CD4-positive, alpha-beta T cell treated with Interleukin-21 for 1 hour (primary cell): ENCODE measurements at regions not wholly inside any gene's neighbourhood (a gene's known extent, or its start where the extent isn't known, plus 50 kb on each side); places are given as distances from the start of the nearest gene placed in this dataset.
"Not testable (repeated sequence)": the region's sequence is repeated elsewhere in the genome, so short reads cannot be mapped to it uniquely, and the experiment has no call there.

Source experiments
- DNase-seq: peaks from one replicate; pipeline ENCODE4 v3.0.0-alpha.2; 2020

DNA sequence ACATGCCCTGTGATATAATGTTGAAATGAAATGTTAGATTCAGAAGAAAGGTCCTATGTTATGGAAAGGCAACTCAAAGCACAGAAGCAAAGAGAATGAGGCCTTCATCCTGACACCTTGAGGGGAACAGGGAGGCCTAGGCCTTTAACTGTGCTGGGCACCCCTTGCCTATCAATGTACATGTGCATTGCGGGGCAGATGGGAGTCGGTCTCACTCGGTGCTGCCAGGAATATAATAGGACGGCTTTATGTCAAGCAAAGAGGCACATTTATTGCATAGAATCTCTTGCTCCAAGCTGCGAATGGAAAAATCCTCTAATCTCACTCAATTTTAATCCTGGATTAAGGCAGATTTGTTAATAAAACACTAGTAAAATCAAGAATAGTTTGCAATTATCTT, 301.0 kb upstream of the SOX14 start:
- no peak for DNase-seq

DNA sequence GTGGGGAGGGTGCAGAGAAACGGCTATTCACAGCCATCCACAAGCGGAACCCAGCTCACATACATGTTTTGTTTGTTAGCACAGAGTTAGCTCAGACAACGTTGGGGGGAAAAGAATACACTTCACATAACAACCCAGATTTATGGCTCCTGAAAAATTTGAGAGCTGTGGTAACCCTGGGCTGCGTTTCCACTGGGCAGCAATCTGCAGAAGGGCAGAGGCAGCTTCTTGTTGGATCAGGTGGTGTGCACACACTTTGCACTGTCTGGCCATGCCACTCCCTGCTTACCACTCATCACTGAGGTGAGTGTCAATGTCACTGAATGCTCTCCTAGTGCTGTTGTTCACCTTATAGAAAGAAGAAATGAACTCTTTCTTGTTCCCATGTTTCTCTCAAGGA, 299.8 kb upstream of the SOX14 start:
- no peak for DNase-seq

DNA sequence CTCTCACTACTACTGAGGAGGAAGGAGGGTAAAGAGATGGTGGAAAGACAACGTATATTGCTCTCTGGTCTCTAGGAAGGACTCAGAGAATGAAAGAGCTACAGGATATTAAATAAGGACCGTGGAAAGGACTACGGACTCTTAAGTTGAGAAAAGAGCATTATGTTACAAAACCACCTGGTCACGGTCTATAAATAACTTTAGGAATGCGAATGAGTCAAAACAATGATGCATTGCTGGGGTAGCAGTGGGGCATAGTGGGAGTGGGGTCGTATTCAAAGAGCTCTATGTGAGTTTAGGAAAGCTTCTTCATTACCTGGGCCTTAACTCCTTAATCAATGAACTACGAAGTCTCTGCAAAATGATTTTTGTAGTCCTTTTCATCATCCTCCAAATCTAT, 295.7 kb upstream of the SOX14 start:
- DNase-seq, result no peak

DNA sequence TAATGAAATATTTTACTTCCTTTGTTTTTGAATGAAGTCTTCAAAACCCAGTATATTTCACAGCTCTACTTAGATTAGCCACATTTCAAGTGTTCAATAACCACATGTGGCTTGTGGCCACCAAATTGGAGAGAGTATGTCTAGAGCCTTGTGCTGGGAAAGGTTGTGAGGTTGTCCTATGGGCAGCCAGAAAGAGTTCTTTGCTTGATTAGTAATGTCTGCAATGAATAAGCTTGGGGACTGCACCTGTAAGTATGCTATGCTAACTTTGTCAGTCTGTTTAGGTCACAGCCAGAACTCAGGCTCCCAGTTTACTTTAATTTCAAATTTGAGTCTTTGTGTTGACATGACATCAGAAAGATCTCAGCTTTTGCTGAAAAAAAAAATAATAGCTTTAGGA, 294.9 kb upstream of the SOX14 start:
- DNase-seq, result no peak

GRCh38 chr3:137471130-137471529, 293.0 kb upstream of the SOX14 start:
- no peak for DNase-seq

- no peak for DNase-seq
Measured at GRCh38 chr3:137471558-137472204, 292.4 kb upstream of the SOX14 start.

DNA sequence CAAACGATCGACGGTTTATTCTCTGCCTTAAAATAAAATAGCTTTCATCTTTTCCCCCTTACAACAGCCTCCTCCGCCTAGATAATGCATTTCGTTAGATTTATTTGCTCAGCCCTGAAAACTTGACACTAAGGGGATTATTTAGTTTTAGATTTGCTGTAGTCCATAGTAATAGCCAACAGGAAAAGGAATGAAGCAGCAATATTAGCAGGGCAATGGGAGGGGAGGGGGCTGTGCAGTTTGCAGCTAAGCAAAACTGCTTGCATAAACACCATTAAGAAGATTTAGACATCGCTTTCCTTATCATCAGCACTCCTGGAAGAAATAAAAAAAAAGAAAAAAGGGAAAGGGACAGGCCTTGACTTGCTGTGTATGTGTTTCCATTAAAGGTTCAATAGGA, 286.5 kb upstream of the SOX14 start:
- DNase-seq, result no peak

DNA sequence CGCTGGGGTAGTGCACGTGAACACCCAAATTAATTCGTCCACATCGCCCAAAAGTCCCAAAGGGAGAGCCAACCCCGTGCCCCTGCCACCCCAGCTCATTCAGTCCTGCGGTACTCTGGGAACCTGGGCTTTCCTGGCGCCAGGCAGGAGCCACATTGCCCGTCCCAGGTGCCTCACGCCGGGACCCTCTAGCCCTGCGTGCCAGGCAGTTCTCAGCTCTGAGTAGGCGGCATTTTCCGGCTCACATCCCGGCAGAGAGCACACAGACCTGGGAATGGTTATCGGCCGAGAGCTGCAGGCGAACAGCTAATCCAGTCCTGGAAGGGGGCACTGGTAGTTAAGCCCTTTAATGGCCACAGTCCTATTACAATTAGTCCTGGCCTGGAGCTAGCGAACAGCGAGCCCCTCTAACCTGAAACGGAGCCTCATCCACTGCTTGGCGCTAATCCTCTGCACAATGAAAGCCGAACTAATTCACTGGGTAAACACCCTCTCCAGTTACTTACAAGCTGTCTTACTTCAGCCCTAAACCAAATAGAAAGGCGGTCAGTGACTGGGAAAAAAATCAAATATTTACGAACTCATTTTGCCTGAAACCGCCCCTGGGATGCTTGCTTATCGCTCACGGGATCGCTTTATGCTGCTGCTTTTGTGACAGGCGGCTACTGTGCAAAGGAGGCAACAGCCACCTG, 254.6 kb upstream of the SOX14 start:
- DNase-seq, result no peak

DNA sequence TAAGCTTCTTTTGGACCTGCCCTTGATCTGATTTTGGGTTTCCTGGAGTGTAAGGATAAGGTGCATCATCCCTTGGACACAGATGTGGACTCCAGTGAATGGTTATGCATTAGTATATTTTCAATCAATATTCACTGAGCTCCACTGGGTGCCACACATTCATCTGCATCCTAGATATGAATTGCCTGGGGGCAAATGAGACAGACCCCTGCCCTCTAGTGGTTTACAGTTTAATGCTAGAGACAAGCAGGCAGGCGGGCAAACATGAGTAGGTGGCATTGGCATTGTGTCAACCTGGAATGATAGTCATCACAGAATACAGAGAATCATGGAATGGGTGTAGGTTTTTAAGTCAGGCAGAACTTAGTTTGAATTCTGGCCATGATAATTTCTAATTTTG, 252.5 kb upstream of the SOX14 start:
- DNase-seq, result no peak

DNA sequence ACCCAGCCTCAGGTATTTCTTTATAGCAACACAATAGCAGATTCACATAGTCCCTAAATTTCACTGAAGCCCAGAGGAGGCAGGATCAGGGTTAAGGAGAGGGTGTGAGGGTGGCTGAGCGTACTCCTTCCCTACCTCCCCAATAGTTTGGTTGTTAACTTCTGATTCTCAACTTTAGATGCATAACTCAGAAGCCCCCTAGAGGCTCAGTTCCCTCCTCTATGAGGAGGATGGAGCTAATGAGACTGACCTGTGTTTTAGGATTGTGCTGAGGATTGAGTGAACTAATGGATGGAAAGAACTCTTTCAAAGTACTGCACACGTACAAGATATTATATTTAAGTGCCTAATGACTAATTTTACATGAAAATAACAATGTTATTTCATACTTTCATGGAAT, 249.3 kb upstream of the SOX14 start:
- no peak for DNase-seq

DNA sequence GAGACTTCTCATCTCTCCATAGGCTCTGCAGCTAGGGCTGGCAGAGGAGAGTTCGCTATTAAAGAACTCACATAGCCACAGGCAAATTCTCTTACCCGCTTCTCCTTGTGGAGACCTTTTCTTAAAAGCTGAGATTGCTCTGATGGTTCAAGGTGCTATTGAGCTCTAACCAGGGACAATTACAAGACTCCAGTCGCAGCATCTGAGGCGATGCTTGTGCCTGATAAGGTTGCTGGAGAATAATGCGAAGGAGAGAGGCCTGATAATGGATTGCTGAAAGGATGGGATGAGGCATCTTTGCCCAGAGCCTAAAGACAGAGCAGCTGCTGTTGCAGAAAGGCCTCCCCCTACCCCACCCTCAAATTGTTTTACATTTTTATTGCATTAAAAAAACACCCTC, 244.5 kb upstream of the SOX14 start:
- no peak for DNase-seq

- DNase-seq, result no peak
Measured at GRCh38 chr3:137524751-137525150, 239.4 kb upstream of the SOX14 start.

DNA sequence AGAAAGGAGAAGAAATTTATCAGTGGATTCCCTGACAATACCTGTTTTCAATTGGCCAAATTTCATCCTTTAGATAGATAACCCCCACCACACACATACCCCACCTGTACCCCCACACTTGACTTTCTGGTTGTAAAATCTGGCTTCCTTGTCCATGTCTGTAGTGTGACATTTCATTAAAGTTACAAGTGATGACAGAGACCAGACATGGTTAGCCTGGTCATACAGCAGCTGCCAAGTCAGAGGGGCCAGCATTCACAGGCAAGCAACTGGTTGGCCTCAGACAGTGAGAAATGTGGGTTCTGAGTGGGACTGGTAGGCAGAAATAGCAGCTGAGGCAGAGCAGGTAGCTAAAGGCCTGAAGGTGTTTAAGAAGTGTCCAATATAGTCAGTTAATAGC, 238.6 kb upstream of the SOX14 start:
- no peak for DNase-seq

DNA sequence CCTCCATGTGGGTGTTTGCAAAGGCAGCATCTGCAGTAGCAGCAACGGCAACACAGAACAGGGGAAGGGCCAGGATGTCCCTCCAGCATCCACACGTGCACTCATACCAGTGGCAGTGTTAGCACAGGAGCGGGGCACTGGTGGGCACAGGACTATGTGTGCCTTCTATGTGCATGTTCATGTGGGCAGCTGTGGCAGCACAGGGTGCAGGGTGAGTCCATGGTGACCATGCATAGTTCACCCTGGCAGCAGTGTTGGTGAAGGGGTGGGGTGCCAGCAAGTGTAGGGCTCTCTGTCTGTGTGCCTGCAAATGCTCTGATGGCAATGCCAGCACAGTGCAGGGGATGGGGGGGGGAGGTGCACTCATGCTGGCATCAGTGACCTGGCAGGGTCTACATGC, 222.1 kb upstream of the SOX14 start:
- no peak for DNase-seq

DNA sequence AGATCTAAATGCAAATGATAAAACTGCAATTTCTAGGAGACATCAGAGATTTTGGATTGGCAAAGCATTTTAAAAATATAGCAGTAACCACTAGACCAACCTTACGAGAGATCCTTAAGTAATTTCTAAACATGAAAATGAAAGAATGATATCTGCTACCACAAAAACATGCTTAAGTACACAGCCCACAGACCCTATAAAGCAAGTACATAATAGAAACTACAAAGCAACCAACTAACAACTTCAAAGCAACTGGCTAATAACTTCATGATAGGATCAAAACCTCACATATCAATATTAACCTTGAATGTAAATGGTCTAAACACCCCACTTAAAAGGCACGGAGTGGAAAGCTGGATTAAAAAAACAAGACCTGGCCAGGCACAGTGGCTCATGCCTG, 209.9 kb upstream of the SOX14 start:
- no peak for DNase-seq

- no peak for DNase-seq
Measured at GRCh38 chr3:137568880-137569279, 195.2 kb upstream of the SOX14 start.

GRCh38 chr3:137572931-137573330, 191.2 kb upstream of the SOX14 start:
- no peak for DNase-seq

GRCh38 chr3:137582484-137582883, 181.6 kb upstream of the SOX14 start:
- no peak for DNase-seq

DNA sequence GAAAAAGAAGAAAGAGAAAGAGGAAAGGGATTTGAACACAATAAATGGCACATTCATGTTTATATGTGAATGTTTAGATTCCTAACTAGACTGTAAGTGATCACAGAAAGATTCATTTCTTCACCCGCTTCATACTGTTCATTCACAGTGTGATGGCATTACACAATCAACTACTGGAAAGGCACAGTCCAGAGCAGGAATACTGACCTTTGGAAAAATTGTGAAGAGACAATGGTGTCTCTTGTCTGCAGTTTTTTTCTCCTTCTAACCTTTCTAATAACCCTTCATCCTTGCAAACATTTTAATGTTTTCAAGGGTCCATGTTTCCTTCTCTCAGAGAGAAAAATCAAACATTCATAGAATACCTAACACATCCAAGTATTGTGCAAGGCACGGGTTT, 180.9 kb upstream of the SOX14 start:
- no peak for DNase-seq

DNA sequence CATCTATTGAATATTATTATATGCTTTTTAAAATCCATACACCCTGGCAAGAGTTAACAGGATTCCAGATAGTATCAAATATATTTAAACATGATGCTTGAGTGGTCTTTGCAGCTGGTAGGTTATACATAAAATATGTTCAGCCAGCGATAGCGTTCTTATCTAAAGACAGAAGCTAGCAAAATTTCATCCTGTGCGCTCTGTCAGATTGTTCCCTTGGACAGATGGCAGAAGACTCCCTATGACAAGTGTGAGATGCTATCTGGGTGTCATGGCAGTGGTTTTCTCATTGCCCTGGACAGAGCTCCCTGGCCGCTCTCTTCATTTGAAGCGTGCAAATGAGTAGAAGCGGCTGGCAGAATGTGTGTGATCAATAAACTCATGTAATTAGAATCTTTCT, 175.2 kb upstream of the SOX14 start:
- DNase-seq, result no peak

GRCh38 chr3:137595415-137595814, 168.7 kb upstream of the SOX14 start:
- DNase-seq, result not testable (repeated sequence)

DNA sequence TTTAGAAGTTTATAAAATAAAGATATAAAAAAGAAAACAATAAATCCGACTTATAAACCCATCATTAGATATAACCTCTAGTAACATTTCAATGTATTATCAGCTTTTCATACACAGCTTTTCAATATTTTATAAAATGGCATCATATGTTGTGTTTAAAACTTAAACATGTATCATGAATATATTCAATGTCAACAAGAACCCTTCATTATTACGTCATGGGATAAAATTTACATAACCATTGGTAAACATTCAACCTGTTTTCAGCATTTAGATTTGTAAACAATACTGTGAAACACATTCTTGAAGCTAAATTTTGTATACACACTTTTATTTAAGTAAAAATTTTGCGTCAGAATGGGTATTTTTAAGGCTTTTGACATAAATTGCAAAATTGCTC, 153.4 kb upstream of the SOX14 start:
- no peak for DNase-seq

DNA sequence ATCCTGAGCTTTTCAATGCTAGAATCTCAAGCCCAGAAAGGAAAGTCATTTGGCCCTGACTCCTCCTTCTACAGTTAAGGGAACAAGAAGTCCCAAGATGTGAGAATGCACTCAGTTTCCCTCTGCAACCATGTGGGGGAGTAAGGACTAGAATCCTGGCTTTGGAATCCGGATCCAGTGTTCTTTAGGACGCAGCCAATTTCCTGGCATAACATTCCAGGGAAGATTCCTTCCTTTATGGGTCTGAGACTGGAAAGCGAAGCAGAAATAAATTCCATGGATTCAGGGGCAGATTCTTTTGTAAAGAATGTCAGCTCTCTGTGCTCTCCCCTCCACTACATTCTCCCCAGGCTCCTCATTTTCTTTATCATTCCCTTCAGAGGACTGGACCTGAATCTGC, 151.8 kb upstream of the SOX14 start:
- no peak for DNase-seq

DNA sequence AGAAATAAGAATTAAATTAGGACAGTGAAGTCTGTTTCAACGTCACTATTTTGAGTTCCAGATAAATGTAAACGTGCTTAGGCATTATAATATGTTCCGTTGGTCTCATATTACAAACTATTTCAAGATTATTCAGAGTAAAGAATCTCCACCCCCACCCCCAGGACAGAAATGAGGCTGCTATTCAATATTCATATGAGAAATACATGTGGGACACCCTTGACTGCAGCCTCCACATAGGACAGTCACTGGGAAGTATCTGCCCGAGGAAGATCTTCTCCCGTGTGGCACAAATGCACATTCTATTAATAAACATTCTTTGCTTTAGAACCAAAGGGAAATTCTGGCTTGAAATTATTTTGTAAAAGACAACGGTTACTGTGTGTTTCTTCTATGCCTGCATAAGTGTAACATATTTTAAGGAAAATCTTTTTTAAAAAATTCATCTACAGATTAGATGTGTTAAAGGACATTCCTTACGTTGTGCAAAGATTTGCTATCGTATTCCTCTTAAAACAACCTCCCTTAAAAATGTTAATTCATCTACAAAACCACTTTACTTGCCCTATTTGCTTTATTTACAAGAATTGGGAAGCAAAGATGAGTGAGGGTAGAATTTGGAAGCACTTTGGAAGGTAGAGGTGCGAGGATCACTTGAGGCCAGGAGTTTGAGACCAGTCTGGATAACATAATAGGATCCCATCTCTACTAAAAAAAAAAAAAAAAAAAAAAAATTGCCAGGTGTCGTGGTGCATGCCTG, 148.3 kb upstream of the SOX14 start:
- DNase-seq, result no peak
